SHP77 treated with DMSO at 0.1 percent for 48 hours (cell line): ENCODE measurements at regions not wholly inside any gene's neighbourhood (a gene's known extent, or its start where the extent isn't known, plus 50 kb on each side); places are given as distances from the start of the nearest gene placed in this dataset.
"Not testable (repeated sequence)": the region's sequence is repeated elsewhere in the genome, so short reads cannot be mapped to it uniquely, and the experiment has no call there.

Experiments used
- DNase-seq: peaks from one replicate; lab custom pipeline; 2025; lab: John Stamatoyannopoulos, UW

DNA sequence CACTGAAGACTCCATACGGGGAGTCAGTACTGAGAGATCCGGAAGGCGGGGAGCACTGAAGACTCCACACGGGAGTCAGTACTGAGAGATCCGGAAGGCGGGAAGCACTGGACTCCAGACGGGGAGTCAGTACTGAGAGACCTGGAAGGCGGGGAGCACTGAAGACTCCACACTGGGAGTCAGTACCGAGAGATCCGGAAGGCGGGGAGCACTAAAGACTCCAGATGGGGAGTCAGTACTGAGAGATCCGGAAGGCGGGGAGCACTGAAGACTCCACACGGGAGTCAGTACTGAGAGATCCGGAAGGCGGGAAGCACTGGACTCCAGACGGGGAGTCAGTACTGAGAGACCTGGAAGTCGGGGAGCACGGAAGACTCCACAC lies 77.2 kb downstream of the DLL1 start:
- not testable (repeated sequence) for DNase-seq

DNA sequence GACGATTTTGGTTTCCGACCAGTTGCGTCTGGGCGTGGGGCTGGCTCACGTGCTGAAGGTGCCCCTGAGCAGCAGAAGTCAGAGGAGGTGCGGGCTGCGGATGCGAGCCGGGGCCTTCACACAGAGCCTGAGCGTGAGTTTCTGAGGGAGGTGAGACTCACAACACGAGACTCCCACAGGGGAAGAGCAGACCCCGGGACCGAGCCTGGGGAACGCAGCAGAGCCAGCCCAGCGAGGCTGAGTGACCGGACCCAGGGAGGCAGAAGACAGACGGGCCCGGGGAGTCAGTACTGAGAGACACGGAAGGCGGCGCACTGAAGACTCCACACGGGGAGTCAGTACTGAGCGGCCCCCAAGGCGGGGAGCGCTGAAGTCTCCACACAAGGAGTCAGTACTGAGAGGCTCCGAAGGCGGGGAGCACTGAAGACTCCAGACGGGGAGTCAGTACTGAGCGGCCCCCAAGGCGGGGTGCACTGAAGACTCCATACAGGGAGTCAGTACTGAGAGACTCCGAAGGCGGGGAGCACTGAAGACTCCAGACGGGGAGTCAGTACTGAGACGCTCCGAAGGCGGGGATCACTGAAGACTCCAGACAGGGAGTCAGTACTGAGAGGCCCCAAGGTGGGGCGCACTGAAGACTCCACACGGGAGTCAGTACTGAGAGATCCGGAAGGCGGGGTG lies 77.8 kb downstream of the DLL1 start:
- DNase-seq = no peak

DNA sequence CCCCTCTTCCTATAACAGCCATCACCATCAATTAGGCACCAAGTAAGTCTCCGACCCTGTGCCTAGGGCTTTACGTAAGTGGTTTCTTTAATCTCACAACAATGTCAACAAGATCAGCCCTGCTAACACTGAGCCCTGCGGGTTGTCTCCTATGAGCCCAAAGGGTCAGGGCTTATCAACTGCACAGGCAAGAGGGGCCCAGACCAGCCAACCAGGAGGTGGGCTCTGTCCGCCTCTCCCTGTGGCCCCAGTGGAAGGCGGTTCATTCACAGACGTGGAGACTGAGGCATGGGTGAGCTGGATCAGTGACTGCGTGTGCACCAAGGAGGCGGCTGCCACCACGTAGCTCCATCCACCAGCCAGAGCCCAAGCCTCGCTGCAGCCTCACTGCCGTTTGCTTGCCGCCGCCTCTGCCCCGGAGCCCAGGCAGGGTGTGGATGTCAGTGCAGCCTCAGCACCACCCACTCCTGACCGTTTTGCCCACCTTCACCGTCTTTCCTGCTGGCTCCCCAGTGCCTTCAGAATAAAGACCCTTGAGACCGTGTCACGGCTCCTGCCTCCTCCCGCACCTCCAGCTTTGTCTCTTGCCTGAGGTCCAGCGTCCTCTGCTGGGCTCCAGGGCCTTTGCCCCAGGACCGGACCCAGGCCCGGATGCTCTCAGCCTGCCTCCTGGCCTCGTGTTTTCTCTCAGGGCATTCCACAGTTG lies 78.7 kb downstream of the DLL1 start:
- DNase-seq = no peak

DNA sequence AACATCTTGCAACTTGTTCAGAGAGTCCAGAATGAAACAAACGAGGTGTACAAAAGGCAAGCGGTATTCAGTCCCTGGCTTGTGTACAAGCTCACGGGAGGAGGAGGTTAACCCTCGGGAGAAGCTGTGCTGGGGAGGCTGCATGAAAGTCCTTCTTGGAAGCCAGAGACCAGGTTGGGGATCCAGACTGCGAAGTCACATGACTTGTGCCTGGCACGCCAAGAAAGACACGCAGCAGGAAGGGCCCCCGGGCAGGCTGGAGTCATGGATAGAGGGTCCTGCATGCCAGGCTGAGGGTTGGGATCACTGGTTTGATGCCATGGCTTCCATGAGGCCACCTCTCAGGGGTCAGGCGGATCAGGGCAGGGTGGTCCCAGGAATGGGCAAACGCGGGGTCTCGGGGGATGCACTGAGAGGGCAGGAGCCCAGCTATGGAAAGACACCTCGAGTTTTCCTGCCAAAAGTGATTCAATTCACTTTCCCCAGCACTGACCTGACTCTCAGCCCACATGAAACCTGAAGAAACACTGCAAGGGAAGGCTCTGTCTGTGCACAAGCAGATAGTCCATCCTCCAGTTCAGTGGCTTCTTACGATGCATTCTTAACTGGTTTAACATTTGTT lies 79.4 kb downstream of the DLL1 start:
- no peak for DNase-seq

DNA sequence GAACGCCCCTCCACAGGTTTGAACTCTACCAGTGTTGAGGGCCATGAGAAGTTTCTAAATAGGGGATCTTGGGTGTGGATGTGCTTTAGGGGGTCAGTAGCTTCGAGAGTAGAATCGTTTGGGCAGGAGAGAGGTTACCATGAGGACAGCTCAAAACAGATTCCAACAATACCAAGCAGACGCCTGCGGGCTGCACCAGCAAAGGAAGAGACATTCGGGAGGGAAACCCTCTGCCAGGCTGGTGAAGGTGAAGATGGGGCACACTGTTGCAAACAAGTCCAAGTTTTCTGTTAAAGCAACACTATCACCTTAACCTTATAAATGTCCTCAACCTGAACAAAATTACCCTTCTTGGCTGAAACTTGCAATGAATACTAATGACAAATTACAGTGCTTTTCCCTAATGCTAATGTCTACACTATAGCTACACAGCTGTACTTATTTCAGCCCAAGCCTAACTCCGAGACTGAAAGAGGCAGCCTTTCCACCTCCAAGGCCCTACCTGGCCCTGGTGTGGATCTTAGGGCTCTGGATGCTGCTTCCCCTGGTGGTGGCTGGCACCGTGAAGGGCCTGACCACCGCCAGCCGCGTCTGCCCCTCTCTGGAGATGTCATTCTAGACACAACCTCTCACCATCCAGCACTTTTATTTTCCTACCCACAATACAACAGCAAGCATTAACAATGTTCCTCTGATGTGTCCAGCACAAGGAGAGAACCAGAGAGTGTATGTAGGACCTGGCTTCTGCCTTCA lies 80.1 kb downstream of the DLL1 start:
- DNase-seq = no peak

DNA sequence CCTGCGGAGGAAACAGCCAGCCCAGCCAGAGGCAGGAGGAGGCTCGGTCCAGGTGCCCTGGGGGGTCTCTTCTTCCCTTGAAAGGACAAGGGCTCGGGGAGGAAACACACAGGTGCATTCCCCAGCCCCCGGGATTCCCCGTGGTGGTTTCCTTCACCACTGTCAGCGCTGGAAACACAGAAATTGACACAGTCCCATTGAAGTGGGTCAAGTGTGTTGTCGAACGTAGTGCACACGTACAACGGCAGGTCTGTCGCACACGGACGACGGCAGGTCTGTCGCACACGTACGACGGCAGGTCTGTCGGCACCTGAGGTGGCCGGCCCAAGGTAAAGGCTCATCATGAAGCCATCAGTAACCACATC lies 80.9 kb downstream of the DLL1 start:
- no peak for DNase-seq

DNA sequence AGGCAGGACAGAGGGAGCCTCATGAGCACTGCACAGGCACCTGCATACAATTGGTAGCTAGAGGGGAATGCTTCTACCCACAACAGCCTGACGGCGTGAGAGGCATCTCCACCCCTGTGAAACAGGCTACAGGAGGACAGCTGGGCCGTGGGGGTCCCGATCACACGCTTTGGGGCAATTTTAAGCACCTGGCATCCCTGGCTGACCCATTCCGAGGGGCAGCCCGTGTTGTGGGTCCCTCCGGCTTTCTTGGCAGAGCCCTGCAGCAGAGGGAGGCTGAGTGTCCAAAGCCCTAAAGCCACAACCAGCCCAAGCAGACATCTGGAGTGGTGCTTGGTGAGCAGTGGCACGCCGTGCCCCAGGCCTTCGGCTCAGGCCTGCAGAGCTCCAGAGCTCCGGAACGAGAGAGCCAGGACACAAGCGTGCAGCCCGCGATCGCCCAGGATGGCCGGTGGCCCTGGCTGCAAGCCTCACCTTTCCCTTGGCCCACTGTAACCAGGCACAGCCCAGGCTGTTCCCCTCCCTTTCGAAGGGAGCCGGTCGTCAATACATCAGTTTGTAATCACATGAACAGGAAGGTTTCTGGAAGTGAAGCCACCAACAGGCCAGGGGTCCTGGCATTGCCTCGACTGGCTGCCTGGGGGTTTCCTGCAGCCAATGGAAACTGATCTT lies 81.4 kb downstream of the DLL1 start:
- no peak for DNase-seq

DNA sequence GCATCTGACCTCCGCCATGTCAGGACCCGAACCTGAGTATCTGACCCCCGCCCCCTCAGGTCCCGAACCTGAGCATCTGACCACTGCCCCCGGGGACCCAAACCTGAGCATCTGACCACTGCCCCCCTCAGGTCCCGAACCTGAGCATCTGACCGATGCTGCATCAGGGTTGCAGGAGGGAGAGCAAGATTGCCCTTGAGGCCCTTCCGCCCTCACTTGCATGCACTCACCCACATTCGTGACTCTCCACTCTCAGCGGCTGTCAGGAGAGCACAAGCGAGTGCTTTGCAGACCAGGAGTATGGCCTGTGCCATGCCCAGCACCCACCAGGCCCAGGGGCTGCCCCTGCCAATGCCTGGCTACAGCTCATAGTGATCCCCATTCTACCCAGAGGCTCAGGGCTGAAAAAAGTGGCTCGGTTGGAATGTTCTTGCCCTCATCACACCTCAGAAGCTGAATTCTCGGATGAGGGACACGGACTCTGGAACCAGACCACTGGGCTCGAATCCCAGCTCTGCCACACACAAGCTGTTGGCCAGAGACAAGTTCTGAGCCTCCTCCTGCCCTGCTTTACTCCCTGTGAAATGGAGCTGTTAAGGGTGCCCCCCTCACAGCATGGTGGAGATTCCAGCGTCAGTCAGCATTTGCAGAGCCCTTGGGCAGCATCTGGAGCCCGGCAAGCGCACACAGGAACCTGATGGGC lies 82.1 kb downstream of the DLL1 start:
- DNase-seq = no peak

DNA sequence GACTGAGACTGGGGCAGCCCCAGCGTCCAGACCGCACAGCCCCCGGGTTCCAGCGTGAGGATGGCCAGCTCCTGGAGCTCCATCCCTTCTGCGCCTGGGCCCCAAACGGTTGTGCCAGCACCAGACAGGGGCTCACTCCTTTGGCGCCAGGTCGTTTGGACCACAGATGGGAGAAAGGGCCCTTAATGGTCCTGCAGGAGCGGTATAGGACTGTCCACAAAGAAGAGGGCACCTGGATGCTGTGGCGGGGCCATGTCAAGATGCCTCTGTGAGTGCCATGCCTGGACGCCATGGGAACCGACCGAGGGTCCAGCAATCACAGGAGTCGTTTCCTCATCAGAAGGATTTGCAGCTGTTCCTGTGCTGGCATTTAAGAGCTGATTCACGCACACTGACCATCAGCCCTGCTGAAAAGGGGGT lies 82.7 kb downstream of the DLL1 start:
- no peak for DNase-seq

DNA sequence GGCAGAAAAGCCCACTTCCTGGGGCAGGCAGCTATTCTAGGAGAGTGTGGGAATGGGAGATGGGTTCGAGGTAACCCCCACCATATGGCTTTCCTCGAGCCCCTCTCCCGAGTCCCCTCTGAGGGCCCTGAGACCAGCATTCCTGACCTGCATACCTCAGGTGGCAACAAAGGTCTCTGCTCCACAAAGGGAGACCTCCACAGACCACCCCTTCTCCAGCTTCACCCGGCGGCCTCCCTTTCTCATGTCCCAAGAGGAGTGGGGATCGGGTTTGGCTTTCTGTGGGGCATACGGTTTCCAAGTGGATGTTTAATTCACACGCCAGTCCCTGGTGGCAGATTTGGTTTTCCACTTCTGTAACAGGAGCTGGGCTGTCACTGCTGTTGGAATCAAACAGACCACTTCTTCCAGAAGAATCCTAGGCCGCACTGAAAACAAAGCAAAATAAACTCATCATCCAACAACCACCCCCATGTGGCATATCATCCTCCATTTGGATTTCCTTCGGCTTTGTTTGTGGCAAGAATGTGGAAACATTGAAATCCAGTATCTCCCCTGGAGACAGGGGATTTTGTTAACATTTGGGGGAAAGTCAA lies 83.2 kb downstream of the DLL1 start:
- no peak for DNase-seq

DNA sequence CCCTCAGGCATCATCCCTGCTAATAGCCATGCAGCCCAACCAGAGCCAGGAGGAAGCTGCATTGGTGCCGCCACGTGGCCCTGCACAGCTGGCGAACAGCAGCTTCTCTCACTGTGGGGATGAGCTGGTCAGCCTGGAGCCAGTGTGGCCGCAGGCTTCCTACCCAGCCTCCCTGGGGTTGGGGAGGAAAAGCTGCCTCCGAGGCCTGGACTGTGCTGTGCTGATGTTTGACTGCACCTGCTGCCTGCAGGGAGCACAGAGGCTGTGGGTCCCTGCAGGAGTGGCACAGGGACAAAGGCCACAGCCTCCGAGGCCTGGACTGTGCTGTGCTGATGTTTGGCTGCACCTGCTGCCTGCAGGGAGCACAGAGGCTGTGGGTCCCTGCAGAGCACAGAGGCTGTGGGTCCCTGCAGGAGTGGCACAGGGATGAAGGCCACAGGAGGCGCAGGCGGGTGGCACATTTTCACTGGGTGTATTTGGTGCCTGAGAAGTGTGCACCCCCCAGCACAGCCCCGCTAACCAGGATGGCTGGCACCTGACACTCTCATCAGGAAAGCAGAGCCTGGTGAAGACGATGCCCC lies 83.9 kb downstream of the DLL1 start:
- no peak for DNase-seq

DNA sequence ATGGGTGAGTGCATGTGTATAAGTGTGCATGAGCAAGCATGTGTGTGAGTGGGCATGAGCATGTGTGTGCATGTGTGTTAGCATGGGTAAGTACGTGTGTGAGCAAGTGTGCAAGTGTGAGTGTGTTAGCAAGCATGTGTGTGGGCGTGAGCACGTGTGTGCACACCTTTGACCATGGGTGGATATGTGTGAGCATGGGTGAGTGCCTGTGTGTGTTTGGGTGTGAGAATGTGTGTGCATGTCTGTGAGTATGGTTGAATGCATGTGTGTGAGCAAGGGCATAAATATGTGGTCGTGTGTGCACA lies 84.6 kb downstream of the DLL1 start:
- no peak for DNase-seq

DNA sequence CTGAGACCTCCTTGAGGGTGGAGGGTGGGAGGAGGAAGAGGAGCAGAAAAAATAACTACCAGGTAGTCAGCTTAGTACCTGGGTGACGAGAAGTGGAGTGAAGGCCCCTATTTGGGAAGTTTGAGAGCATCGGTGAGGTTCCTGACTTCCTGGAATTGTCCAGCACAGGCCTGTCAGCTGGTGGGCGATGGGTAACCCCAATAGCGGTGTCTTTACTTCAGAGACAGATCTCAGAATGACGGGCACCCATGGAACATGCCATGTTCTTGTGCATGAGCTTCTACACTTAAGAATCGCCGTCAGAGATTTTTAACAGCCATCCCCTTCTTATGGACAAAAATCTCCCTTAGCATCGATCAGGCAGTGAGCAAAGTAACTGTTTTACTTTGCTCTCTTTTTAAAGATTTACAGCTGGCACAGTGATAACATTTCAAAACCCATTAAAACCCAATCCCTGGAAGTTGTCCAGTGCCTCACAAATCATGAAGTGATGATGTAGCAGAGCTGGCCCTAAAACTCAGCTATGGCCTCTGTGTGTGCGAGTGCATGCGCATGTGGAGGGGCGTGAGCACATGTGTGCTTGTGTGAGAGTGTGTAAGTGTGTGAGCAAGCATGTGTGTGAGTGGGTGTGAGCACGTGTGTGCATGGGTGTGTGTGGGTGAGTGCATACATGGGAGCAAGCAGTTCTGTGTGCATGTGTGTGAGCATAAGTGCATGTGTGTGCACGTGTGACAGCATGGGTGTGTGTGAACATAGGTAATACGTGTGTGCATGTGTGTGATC lies 85.2 kb downstream of the DLL1 start:
- no peak for DNase-seq

DNA sequence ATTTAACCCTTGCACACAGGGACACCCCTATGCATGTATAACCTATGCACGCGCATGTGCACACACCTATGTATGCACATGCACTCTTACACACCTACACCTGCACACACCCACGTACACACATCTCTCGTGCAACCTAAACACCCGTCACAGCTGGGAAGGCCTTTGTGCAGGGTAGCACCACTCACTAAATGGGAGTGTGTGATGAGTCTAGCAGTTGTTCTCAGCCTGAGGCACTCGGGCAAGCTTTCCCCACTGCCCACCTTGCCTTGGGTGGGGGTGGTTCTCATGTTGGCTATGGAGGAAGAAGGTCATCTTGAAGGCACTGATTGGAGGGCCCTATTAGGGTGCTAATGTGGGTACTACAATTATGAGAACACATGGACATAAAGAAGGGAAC lies 85.8 kb downstream of the DLL1 start:
- no peak for DNase-seq

DNA sequence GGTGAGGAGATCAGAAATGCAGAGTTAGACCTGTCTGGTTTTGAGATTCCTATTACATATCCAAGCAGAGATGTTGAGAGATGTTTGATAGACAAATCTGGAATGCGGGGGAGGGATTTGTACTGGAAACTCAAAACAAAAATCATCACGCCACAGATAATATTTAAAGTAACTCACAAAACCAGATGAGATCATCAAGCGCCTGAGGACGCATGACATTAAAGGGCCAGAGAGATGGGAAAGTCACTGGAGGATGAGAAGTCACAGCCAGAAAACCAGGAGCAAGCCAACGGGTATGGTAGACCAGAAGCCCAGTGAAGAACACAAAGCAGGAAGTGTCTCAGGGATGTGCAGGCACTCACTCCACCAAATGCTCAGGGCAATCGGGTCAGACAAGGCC lies 87.7 kb downstream of the DLL1 start:
- DNase-seq = no peak

DNA sequence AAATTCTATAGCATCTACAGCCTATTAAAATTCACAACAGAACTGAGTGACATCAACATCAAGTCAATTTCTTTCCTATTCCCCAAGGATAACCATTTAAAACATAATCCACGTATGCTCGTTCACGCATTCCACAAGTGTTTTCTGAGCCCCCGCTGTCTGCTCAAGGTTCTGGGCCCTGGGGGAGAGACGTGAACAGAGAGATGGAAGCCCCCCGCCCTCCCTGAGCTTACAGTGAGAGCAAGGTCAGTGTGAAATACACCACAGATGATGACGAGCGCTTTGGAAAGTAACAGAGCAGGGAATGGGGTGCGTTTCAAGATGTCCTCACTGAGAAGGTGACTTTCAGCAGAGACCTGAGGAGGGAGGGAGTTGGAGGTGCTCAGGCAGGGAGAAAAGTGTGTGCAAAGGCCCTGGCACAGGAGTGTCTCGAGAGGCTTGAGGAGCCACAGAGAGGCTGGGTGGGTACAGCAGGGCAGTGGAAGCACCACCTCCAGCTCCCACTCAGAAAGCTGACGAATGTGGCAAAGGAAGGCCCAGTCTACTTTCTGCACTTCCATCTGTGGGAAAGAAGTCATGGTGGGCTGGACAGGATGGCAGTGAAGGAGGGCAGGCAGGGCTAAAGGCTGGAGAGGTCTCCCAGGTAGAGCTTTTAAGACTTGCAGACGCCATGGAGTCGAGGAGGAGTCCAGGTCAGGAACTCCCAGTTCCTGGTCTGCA lies 88.3 kb downstream of the DLL1 start:
- no peak for DNase-seq

DNA sequence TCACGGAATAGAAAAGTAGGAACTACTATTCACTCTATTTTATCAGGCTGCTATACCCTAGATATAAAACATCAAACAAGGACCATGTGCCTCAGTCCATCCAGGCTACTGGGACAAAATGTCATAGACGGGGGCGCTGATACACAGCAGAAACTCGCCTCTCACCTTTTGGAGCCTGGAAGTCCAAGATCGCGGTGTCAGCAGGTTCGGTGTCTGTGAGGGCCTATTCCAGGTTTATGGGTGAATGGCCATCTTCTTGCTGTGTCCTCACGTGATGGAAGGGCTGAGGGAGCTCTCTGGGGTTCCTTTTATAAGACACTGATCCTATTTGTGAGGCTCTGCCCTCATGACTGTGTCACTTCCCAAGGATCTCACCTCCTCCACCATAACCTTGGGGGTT lies 89.5 kb downstream of the DLL1 start:
- DNase-seq = no peak

DNA sequence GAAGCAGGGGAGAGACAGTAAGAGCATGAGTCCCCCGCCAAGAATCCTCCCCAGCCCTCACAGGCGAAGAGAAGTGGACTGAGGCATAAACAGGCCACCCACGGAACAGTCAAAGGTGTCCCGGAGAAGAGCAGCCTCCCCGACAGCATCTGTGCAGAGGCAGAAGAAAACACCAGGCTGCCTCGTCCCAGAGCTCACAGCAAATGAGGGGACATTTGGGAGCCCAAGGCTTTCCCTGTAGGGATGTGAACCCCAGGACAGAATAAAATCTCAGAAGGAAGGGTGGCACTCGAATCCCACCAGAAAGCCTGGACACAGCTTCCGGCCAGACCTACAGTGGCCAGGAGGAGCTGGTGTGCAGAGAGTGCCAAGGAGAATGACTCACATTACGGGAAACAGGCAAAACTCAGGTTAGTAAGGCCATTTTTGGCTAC lies 90.4 kb downstream of the DLL1 start:
- no peak for DNase-seq

DNA sequence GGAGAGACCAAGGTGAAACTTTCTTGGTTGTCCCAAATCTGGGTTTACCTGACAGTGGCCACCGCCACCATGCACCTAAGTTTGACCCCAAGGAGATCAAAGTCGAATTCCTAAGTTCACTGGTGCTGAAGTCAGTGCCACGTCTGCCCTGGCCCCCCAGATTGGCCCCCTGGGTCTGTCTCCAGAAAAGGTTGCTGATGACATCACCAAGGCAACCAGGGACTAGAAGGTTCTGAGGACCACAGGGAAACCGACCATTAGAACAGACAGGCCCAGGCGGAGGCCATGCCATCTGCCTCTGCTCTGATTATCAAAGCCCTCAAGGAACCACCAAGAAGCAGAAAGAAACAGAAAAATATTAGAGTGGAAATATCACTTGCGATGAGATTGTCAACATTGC lies 91.2 kb downstream of the DLL1 start:
- no peak for DNase-seq

DNA sequence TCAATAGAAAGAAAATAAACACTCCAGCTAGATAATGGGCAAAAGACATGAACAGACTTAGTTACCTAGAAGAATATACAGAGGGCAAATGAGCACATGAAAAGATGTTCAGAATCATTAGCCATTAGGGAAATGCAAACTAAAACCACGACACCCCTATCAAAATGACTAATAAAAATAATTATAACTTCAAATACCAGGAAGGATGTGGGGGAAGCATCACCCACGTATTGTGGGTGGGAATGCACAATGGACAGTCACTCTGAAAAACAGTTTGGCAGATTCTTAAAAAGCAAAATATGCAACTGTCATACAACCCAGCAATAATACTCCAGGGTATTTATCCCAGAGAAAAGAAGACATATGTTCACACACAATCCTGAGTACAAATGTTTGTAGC lies 92.6 kb downstream of the DLL1 start:
- DNase-seq = no peak
